ENCODE measurements at regions not wholly inside any gene's neighbourhood (a gene's known extent, or its start where the extent isn't known, plus 50 kb on each side); places are given as distances from the start of the nearest gene placed in this dataset.
A peak's percentile ranks its signal among the peaks of the same experiment; 100 is the strongest.

DNA sequence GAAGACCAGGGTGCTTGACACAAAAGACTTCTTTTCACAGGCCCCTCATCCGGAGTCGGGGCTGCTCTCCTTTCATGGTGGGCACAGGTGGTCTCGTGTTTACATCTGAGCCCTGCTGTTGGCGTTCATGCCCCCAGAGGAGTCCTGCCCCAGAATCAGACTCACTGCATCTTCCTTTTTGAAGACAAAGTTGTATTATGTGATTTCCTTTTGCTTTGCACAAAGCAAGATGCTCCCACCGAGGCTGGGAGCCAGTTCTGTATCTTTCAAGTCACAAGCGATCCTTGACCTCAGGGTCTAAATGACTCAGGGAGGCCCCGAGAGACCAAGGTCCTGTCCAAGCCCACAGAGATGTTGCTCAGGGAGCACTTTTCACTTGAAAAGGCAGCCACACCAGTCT lies 330.5 kb downstream of the THBS2 start:
- WGBS, 2 donors: 65 to 74% methylated on average over 7 of the region's 7 CpGs

DNA sequence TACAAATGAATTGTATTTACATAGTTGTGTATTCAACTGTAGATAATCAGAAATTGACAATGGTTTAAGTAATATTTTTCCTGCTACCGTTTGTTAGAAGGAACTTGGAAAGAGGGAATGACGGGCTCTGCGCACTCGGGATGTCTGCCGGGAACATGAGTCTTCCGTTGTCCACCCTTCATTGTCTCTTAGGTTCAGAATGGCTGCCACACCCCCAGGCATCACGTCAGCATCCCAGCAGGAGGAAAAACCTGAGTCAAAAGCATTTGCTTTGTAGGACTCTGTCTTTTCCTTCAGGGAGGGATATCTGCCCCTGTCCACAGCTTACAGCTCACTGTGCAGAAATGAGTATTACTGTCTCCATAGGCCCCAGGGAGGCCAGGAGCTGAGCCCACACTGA lies 331.2 kb downstream of the THBS2 start:
- no peaks in the 10 kb centered on the region for H3K36me3 ChIP-seq (replicated peaks in 1 of 2; ENCODE audit: insufficient read depth in 1 of 2, low read depth in 2 of 2)
- no peak for DNase-seq
- no peak for ATAC-seq
- TF ChIP-seq, protein P1, sequence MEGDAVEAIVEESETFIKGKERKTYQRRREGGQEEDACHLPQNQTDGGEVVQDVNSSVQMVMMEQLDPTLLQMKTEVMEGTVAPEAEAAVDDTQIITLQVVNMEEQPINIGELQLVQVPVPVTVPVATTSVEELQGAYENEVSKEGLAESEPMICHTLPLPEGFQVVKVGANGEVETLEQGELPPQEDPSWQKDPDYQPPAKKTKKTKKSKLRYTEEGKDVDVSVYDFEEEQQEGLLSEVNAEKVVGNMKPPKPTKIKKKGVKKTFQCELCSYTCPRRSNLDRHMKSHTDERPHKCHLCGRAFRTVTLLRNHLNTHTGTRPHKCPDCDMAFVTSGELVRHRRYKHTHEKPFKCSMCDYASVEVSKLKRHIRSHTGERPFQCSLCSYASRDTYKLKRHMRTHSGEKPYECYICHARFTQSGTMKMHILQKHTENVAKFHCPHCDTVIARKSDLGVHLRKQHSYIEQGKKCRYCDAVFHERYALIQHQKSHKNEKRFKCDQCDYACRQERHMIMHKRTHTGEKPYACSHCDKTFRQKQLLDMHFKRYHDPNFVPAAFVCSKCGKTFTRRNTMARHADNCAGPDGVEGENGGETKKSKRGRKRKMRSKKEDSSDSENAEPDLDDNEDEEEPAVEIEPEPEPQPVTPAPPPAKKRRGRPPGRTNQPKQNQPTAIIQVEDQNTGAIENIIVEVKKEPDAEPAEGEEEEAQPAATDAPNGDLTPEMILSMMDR (IDR thresholded peaks at IDR 0.05): no peak
- H3K27ac ChIP-seq: no peak overlapping the region
- no peaks in the 10 kb centered on the region for H3K27me3 ChIP-seq
- no peak overlapping the region for H3K4me3 ChIP-seq
- no peaks in the 10 kb centered on the region for H3K4me1 ChIP-seq
- intact Hi-C loops (cut with DNase I): no loop called here
- 81 to 88% methylated on average over 7 of the region's 7 CpGs for WGBS, 2 donors
- no peaks in the 10 kb centered on the region for H3K9me3 ChIP-seq

More for the DNA sequence above, 330.5 kb downstream of the THBS2 start:
- Histone ChIP-seq H3K4me3 (no peak overlapping the region), H3K27ac (no peak overlapping the region), H3K9me3 (no peaks in the 10 kb centered on the region), H3K27me3 (no peaks in the 10 kb centered on the region), H3K36me3 (replicated peaks in 1 of 2; ENCODE audit: insufficient read depth in 1 of 2, low read depth in 2 of 2) (no peaks in the 10 kb centered on the region), H3K4me1 (no peaks in the 10 kb centered on the region)
- TF ChIP-seq, protein P1 (IDR thresholded peaks at IDR 0.05): no peak
- TF ChIP-seq POLR2A (IDR thresholded peaks at IDR 0.05): no peak
- ATAC-seq (no peak), DNase-seq (no peak)
- intact Hi-C loops (cut with DNase I): no loop called here

DNA sequence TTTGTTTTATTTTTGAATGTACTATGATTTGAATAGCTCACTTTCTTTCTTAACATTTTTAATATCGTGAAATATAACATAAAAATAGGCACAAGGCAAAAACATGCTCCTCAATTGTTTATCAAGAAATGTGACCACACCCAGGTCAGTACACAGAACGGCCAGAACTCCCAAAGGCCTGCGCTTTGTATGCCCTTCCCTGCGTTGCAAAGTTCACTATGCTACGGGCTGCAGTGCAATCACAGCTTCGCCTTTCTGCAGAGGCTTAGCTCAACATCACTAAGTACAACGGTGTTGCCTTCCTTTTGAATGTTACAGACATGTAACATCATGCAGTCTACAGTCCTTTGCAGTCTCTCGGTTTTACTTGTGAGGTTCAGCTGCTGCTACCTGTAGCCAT lies 333.4 kb downstream of the THBS2 start:
- Histone ChIP-seq H3K4me3 (no peak overlapping the region), H3K27me3 (no peaks in the 10 kb centered on the region), H3K36me3 (replicated peaks in 1 of 2; ENCODE audit: insufficient read depth in 1 of 2, low read depth in 2 of 2) (no peaks in the 10 kb centered on the region), H3K9me3 (no peaks in the 10 kb centered on the region), H3K27ac (no peak overlapping the region), H3K4me1 (no peaks in the 10 kb centered on the region)
- intact Hi-C loops (cut with DNase I): no loop called here
- ATAC-seq: no peak
- no peak for DNase-seq
- WGBS, 2 donors: 81 to 82% methylated on average over 8 of the region's 8 CpGs
- TF ChIP-seq POLR2A (IDR thresholded peaks at IDR 0.05): no peak

DNA sequence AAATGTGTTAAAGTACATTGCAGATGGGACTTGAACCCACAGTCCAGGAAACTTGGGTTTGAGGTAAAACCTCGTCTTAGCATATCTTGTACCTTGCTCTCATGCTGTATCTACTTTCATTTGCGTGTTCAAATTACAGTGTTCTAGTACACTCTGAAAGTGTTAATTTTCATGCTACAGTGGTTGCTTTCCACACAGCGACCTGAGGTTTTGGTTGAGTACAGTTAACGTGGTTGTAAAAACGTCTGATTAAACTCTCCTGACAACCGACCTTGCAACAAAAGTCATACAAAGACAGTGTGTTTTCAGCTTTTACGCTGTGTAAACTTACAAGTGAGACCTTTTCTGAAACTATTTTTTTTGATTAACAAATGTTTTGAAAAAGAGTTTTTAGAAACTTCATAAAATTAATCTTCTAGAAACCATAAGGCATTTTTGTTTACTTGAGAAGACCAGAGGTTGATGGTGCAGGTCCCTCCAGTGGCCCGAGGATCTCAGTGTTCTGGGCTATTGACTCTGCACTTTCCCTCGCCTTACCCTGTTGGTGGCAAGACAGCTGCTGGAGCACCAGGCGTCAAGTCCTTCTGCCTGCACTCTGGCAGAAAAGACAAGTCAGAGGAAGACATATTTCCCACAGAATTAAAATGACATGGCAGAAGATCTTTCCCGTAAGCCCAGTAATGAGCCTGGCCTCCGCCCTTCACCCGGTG lies 334.0 kb downstream of the THBS2 start:
- ATAC-seq (no peak), DNase-seq (no peak)
- no peaks in the 10 kb centered on the region for H3K9me3 ChIP-seq
- no peak for TF ChIP-seq POLR2A (IDR thresholded peaks at IDR 0.05)
- TF ChIP-seq, protein P1 (IDR thresholded peaks at IDR 0.05): no peak
- intact Hi-C loops (cut with DNase I): no loop called here
- no peaks in the 10 kb centered on the region for H3K27me3 ChIP-seq
- no peak overlapping the region for H3K4me3 ChIP-seq
- no peaks in the 10 kb centered on the region for H3K36me3 ChIP-seq (replicated peaks in 1 of 2; ENCODE audit: insufficient read depth in 1 of 2, low read depth in 2 of 2)
- no peaks in the 10 kb centered on the region for H3K4me1 ChIP-seq
- H3K27ac ChIP-seq: no peak overlapping the region
- WGBS, 2 donors: 57 to 65% methylated on average over 13 of the region's 13 CpGs

DNA sequence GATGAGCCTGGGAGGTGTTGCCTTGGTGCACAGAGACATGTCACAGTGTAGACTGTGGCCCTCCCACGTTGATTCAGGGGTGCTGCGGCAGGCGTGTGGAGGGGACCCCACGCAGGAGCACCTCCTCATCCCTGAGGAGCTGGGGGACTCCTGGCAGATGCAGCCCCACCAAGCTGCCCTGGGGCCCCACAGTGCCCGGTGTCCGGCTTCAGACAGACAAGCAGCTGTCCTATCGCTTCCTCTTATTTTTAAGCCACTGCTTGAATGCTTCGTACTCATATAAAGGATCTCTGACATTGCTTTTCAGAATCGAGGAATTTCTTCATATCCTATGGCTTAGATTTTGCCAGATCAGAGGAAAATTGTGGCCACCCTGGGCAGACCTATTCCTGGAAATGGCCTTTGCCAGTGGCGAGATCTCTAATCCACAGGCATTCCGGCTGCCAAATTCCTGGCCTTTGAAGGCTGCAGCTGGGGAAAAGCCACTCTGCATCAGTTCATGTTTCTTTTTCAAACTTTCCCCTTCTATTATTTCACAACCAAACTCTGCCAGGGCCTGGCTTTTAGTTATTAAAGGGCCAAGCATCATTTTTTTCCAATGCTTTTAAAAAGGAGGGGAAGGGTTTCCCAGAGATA lies 337.0 kb downstream of the THBS2 start:
- intact Hi-C loops (cut with DNase I): no loop called here
- WGBS, 2 donors: 58 to 62% methylated on average over 10 to 11 of the region's 11 CpGs
- TF ChIP-seq, protein P1 (IDR thresholded peaks at IDR 0.05): no peak
- TF ChIP-seq POLR2A (IDR thresholded peaks at IDR 0.05): no peak
- no peaks in the 10 kb centered on the region for H3K27me3 ChIP-seq
- no peak overlapping the region for H3K27ac ChIP-seq
- H3K4me1 ChIP-seq: peaks cover 7% of the 10 kb centered on the region
- ATAC-seq (peak; percentile 30), DNase-seq (no peak)
- H3K4me3 ChIP-seq: no peak overlapping the region
- H3K9me3 ChIP-seq: no peaks in the 10 kb centered on the region
- no peaks in the 10 kb centered on the region for H3K36me3 ChIP-seq (replicated peaks in 1 of 2; ENCODE audit: insufficient read depth in 1 of 2, low read depth in 2 of 2)

Data from body of pancreas (tissue), 4 donors.